ENCODE measurements at regions not wholly inside any gene's neighbourhood (a gene's known extent, or its start where the extent isn't known, plus 50 kb on each side); places are given as distances from the start of the nearest gene placed in this dataset.

DNA sequence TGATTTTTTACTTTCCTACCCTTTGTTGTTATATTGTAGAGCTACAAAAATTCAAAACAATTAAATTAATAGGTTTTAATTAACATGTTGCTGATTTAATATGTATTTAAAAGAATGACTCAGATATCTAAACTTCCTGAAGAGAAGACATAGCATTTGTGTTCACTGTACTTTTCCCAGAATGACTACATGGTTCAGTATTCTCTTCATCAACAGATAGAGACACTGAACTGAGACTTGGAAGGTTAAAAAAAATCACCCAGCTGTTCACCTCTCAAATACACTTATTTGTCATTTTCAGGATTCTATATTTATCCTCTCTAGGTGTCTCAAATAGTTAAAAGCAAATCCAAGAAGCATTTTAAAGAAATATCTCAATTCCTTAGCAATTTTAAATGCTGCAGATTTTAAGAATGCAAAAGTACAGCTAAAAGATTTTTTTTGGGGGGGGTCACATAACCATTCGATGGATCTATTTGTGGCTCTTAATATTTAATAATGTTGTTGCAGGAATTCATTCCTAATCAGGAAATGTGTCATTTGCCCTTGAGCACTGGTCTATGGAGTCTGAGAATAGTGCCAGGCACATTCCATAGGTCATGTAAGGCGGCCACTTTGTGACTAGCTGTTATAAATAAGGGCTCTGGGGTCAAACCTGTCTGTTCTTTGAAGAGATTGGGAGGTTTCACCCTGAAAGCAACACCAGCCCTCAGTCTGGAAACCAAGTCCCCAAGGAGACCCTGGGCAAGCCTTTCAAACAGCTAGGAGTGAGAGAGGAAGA is 463.1 kb downstream of the NR2F1-AS1 start:
- TF ChIP-seq, protein P1, sequence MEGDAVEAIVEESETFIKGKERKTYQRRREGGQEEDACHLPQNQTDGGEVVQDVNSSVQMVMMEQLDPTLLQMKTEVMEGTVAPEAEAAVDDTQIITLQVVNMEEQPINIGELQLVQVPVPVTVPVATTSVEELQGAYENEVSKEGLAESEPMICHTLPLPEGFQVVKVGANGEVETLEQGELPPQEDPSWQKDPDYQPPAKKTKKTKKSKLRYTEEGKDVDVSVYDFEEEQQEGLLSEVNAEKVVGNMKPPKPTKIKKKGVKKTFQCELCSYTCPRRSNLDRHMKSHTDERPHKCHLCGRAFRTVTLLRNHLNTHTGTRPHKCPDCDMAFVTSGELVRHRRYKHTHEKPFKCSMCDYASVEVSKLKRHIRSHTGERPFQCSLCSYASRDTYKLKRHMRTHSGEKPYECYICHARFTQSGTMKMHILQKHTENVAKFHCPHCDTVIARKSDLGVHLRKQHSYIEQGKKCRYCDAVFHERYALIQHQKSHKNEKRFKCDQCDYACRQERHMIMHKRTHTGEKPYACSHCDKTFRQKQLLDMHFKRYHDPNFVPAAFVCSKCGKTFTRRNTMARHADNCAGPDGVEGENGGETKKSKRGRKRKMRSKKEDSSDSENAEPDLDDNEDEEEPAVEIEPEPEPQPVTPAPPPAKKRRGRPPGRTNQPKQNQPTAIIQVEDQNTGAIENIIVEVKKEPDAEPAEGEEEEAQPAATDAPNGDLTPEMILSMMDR (IDR thresholded peaks at IDR 0.05; ENCODE audit: low read depth, low read length): no peak
- no peak for TF ChIP-seq POLR2A (IDR thresholded peaks at IDR 0.05; ENCODE audit: extremely low read depth, insufficient read length)
- no peak for TF ChIP-seq MYC (IDR thresholded peaks at IDR 0.05; ENCODE audit: low read depth, low read length)

Data from NB4 (cell line).